Loucy (cell line): ENCODE measurements at regions not wholly inside any gene's neighbourhood (a gene's known extent, or its start where the extent isn't known, plus 50 kb on each side); places are given as distances from the start of the nearest gene placed in this dataset.

Source experiments
- H2AFZ ChIP-seq: fragments of 200-600 bp; sonication (generic); 2 replicates; pipeline ENCODE4 v1.6.0; 2016; ENCODE audit warnings: antibody characterized with exemption, mild to moderate bottlenecking, low read length, moderate library complexity
- H3F3A ChIP-seq: fragments of 200-600 bp; 2 replicates; pipeline ENCODE4 v1.6.0; 2016; ENCODE audit warnings: antibody characterized with exemption, low read depth, mild to moderate bottlenecking
- H3K27me3 ChIP-seq: fragments of 200-600 bp; sonication (generic); 2 replicates; pipeline ENCODE4 v1.6.1; 2014; ENCODE audit warnings: low read length, mild to moderate bottlenecking; ENCODE audit not compliant: insufficient read depth, poor library complexity, severe bottlenecking
- H3K36me3 ChIP-seq: fragments of 200-600 bp; sonication (generic); 2 replicates; pipeline ENCODE4 v1.6.1; 2016; ENCODE audit warnings: low read length; ENCODE audit not compliant: insufficient read depth
- H3K4me1 ChIP-seq: fragments of 200-600 bp; sonication (generic); 2 replicates; pipeline ENCODE4 v1.5.1; 2014; ENCODE audit warnings: low read length, mild to moderate bottlenecking; ENCODE audit not compliant: insufficient read depth, poor library complexity, severe bottlenecking
- H3K4me2 ChIP-seq: fragments of 200-600 bp; sonication (generic); 2 replicates; pipeline ENCODE4 v1.6.0; 2014; ENCODE audit warnings: antibody characterized with exemption, low read length, low read depth, mild to moderate bottlenecking; ENCODE audit not compliant: poor library complexity, severe bottlenecking
- H3K4me3 ChIP-seq: fragments of 200-600 bp; sonication (generic); 2 replicates; pipeline ENCODE4 v1.5.1; 2014; ENCODE audit warnings: low read length, mild to moderate bottlenecking, mixed read lengths; ENCODE audit not compliant: poor library complexity, severe bottlenecking
- H3K79me2 ChIP-seq: fragments of 200-600 bp; sonication (generic); 2 replicates; pipeline ENCODE4 v1.6.1; 2014; ENCODE audit warnings: low read length; ENCODE audit not compliant: insufficient read depth
- H3K9ac ChIP-seq: fragments of 200-600 bp; sonication (generic); 2 replicates; pipeline ENCODE4 v1.6.0; 2014; ENCODE audit warnings: mild to moderate bottlenecking, low read depth, low read length, moderate library complexity; ENCODE audit not compliant: poor library complexity, severe bottlenecking
- H3K9me2 ChIP-seq: fragments of 200-600 bp; sonication (generic); replicated peaks from 2 replicates; pipeline ENCODE4 v1.6.1; 2016; ENCODE audit warnings: low read depth, low read length, mixed read lengths
- H3K9me3 ChIP-seq: fragments of 200-600 bp; sonication (generic); 2 replicates; pipeline ENCODE4 v1.6.1; 2014; ENCODE audit warnings: mild to moderate bottlenecking, antibody characterized with exemption, low read length, low read depth; ENCODE audit not compliant: insufficient read depth
- H4K20me1 ChIP-seq: fragments of 200-600 bp; sonication (generic); 2 replicates; pipeline ENCODE4 v1.6.0; 2014; ENCODE audit warnings: antibody characterized with exemption, low read length, mild to moderate bottlenecking; ENCODE audit not compliant: insufficient read depth, poor library complexity, severe bottlenecking
- CTCF ChIP-seq: fragments of 200-600 bp; sonication (generic); conservative IDR thresholded peaks from 2 replicates; pipeline ENCODE4 v1.5.1; 2014; ENCODE audit warnings: mild to moderate bottlenecking, antibody characterized with exemption, low read length
- EZH2phosphoT487 ChIP-seq: fragments of 200-600 bp; IDR thresholded peaks from 2 replicates; pipeline ENCODE4 v1.6.1; 2018; ENCODE audit warnings: antibody characterized with exemption, mild to moderate bottlenecking, moderate library complexity, borderline replicate concordance

GRCh38 chr5:19064094-19064493 lies 923.9 kb downstream of the CDH18 start:
- no peaks in the 10 kb centered on the region for H3F3A ChIP-seq
- H2AFZ ChIP-seq, result no peak overlapping the region
- no peaks in the 10 kb centered on the region for H3K9me2 ChIP-seq
- H4K20me1 ChIP-seq, result no peaks in the 10 kb centered on the region
- no peaks in the 10 kb centered on the region for H3K4me1 ChIP-seq
- no peaks in the 10 kb centered on the region for H3K27me3 ChIP-seq
- H3K4me2 ChIP-seq, result no peak overlapping the region
- TF ChIP-seq EZH2phosphoT487 (no peak), CTCF (no peak)
- no peak overlapping the region for H3K9ac ChIP-seq
- H3K79me2 ChIP-seq, result no peaks in the 10 kb centered on the region
- H3K36me3 ChIP-seq, result no peaks in the 10 kb centered on the region
- no peak overlapping the region for H3K4me3 ChIP-seq
- H3K9me3 ChIP-seq, result no peaks in the 10 kb centered on the region

GRCh38 chr5:19067741-19068140 lies 920.3 kb downstream of the CDH18 start:
- Histone ChIP-seq H4K20me1 (no peaks in the 10 kb centered on the region), H3K4me2 (no peak overlapping the region)
- TF ChIP-seq CTCF, result no peak

GRCh38 chr5:19098434-19098833 lies 889.6 kb downstream of the CDH18 start:
- no peaks in the 10 kb centered on the region for H3K27me3 ChIP-seq
- H3K4me3 ChIP-seq, result no peak overlapping the region
- no peaks in the 10 kb centered on the region for H3K79me2 ChIP-seq
- H4K20me1 ChIP-seq, result no peaks in the 10 kb centered on the region
- TF ChIP-seq EZH2phosphoT487 (no peak), CTCF (no peak)
- no peaks in the 10 kb centered on the region for H3K9me2 ChIP-seq
- H3K9ac ChIP-seq, result no peak overlapping the region
- H3F3A ChIP-seq, result no peaks in the 10 kb centered on the region
- H2AFZ ChIP-seq, result no peak overlapping the region
- H3K4me2 ChIP-seq, result no peak overlapping the region
- H3K4me1 ChIP-seq, result no peaks in the 10 kb centered on the region
- no peaks in the 10 kb centered on the region for H3K36me3 ChIP-seq
- no peaks in the 10 kb centered on the region for H3K9me3 ChIP-seq

More at GRCh38 chr5:19067741-19068140, 920.3 kb downstream of the CDH18 start:
- H3K4me3 ChIP-seq, result no peak overlapping the region
- H3K4me1 ChIP-seq, result no peaks in the 10 kb centered on the region
- H3K9me2 ChIP-seq, result no peaks in the 10 kb centered on the region
- H3K9me3 ChIP-seq, result no peaks in the 10 kb centered on the region
- no peaks in the 10 kb centered on the region for H3K27me3 ChIP-seq
- no peaks in the 10 kb centered on the region for H3K79me2 ChIP-seq
- no peak overlapping the region for H2AFZ ChIP-seq
- no peaks in the 10 kb centered on the region for H3K36me3 ChIP-seq
- H3F3A ChIP-seq, result no peaks in the 10 kb centered on the region
- no peak overlapping the region for H3K9ac ChIP-seq
